ENCODE measurements at regions not wholly inside any gene's neighbourhood (a gene's known extent, or its start where the extent isn't known, plus 50 kb on each side); places are given as distances from the start of the nearest gene placed in this dataset.
"Not testable (repeated sequence)": the region's sequence is repeated elsewhere in the genome, so short reads cannot be mapped to it uniquely, and the experiment has no call there.

DNA sequence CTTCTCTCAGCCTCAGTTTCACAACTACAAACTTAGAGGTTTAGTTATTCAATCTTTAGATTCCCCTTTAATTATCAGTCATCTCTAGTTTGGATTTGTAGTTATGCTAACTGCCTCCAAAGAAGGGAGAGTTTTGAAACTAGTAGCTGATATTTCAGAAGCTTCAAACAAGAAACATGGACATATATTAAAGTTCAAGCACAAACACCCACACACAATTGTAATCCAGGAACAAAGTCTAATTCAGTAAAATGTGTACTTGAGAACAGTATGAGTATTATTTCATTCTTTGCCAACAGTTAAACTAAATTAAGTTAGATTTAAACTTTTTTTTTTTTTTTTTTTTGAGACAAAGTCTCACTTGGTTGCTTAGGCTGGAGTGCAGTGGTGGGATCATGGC is 71.2 kb upstream of the ABCA1 start:
- no peak overlapping the region for H3K9ac ChIP-seq (ENCODE audit: insufficient read length, low read depth)
- H3K36me3 ChIP-seq (ENCODE audit: insufficient read depth, insufficient read length, low read length) = no peaks in the 10 kb centered on the region
- no peaks in the 10 kb centered on the region for H3K9me3 ChIP-seq (ENCODE audit: insufficient read depth, low read length)
- no peak for TF ChIP-seq ZNF274 (IDR thresholded peaks at IDR 0.05; ENCODE audit: low read depth, low read length)
- TF ChIP-seq SUZ12 (IDR thresholded peaks at IDR 0.05; ENCODE audit: extremely low read depth, insufficient read depth, insufficient read length) = no peak
- no peak for TF ChIP-seq YY1 (IDR thresholded peaks at IDR 0.05; ENCODE audit: insufficient read depth, insufficient read length)
- no peaks in the 10 kb centered on the region for H3K27me3 ChIP-seq (ENCODE audit: insufficient read depth, insufficient read length)
- no peak for DNase-seq (ENCODE audit: low read depth, low spot score)
- H3K4me1 ChIP-seq (ENCODE audit: insufficient read depth, insufficient read length) = no peaks in the 10 kb centered on the region
- no peak overlapping the region for H3K4me3 ChIP-seq (ENCODE audit: insufficient read length, low read depth)

DNA sequence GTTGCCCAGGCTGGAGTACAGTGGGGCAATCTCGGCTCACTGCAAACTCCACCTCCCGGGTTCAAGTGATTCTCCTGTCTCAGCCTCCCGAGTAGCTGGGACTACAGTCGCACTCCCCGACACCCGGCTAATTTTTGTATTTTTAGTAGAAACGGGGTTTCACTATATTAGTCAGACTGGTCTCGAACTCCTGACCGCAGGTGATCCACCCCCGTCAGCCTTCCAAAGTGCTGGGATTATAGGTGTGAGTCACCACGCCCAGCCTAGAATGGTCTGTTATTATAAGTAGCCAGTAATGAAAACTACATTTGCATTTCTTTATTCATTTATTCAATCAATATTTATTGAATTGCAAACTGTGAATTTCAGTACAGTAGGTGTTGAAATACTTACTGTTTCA is 72.6 kb upstream of the ABCA1 start:
- H3K9ac ChIP-seq (ENCODE audit: insufficient read length, low read depth); DNase-seq (ENCODE audit: low read depth, low spot score); H3K27me3 ChIP-seq (ENCODE audit: insufficient read depth, insufficient read length); H3K4me3 ChIP-seq (ENCODE audit: insufficient read length, low read depth); H3K36me3 ChIP-seq (ENCODE audit: insufficient read depth, insufficient read length, low read length); H3K4me1 ChIP-seq (ENCODE audit: insufficient read depth, insufficient read length); H3K9me3 ChIP-seq (ENCODE audit: insufficient read depth, low read length): not testable (repeated sequence)

DNA sequence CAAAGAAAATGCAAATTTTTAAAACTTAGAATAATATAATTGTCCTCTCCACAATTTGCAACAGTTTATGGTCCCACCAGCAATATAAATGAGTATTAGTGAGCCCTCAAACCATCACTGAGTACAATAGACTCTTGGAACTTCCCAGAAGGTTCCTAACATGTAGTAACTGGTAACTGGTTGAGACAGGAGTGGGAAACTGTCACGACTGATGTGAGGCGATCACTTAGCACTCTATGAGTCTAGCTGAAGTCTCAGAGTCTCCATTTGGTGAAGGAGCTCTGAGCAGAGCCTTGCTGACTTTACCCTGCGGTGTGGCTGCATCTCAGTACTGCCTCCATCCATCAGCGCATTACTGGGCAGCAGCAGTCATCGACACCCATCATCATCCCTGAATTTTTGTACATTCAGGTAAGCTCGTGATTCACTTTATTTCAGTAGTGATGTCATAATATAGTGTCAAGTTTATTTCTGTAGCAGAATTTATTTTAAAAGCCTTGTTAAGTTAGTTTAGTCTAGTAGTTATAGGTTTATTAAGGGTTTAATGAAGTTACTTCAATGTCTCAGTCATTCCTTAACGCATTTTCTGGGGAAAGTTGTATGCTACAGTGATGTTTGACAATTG is 76.6 kb upstream of the ABCA1 start:
- H3K27me3 ChIP-seq (ENCODE audit: insufficient read depth, insufficient read length) = no peaks in the 10 kb centered on the region
- H3K9me3 ChIP-seq (ENCODE audit: insufficient read depth, low read length) = no peaks in the 10 kb centered on the region
- no peak overlapping the region for H3K9ac ChIP-seq (ENCODE audit: insufficient read length, low read depth)
- TF ChIP-seq YY1 (IDR thresholded peaks at IDR 0.05; ENCODE audit: insufficient read depth, insufficient read length) (no peak), ZNF274 (IDR thresholded peaks at IDR 0.05; ENCODE audit: low read depth, low read length) (no peak), SUZ12 (IDR thresholded peaks at IDR 0.05; ENCODE audit: extremely low read depth, insufficient read depth, insufficient read length) (no peak)
- H3K4me1 ChIP-seq (ENCODE audit: insufficient read depth, insufficient read length) = no peaks in the 10 kb centered on the region
- no peak overlapping the region for H3K4me3 ChIP-seq (ENCODE audit: insufficient read length, low read depth)
- no peaks in the 10 kb centered on the region for H3K36me3 ChIP-seq (ENCODE audit: insufficient read depth, insufficient read length, low read length)
- no peak for DNase-seq (ENCODE audit: low read depth, low spot score)

DNA sequence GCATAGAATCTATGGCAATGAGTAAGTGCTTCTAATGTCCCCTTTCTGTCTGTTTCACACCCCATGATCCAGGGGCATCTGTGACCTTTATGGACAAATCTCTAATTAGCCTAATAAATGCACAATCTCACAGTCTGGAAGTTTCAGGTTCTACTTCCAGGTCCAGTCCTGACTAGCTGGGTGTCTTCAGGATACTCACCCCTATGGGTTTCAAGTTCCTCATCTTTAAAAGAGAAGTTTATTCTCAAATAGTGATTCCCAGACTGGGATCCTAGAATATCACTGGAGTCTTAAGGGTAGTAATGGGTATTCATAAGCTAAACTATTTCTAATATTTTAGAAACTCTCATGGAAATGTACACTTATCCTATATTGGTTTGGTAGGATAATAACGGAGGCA is 77.2 kb upstream of the ABCA1 start:
- H3K27me3 ChIP-seq (ENCODE audit: insufficient read depth, insufficient read length) = no peaks in the 10 kb centered on the region
- no peak overlapping the region for H3K9ac ChIP-seq (ENCODE audit: insufficient read length, low read depth)
- no peaks in the 10 kb centered on the region for H3K36me3 ChIP-seq (ENCODE audit: insufficient read depth, insufficient read length, low read length)
- TF ChIP-seq YY1 (IDR thresholded peaks at IDR 0.05; ENCODE audit: insufficient read depth, insufficient read length) = no peak
- TF ChIP-seq ZNF274 (IDR thresholded peaks at IDR 0.05; ENCODE audit: low read depth, low read length) = no peak
- TF ChIP-seq SUZ12 (IDR thresholded peaks at IDR 0.05; ENCODE audit: extremely low read depth, insufficient read depth, insufficient read length) = no peak
- H3K4me1 ChIP-seq (ENCODE audit: insufficient read depth, insufficient read length) = no peaks in the 10 kb centered on the region
- no peak for DNase-seq (ENCODE audit: low read depth, low spot score)
- no peaks in the 10 kb centered on the region for H3K9me3 ChIP-seq (ENCODE audit: insufficient read depth, low read length)
- no peak overlapping the region for H3K4me3 ChIP-seq (ENCODE audit: insufficient read length, low read depth)

DNA sequence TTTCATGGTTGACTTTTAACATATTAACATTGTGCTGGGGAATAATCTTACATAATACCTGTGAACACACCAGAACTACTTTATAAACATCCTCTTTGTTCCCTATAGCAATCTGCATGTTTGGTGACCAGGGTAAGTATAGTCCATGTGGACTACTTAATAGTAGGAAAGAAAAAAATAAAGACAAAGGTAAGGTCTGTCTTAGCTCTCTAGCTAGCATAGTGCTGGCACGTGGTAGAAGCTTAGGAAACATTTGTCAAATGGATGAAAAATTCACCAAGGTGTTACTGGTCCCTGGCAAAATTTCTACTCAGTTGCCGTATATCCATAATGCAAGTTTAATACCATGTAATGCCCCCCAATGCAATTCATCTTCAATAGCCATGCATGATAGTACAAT is 78.6 kb upstream of the ABCA1 start:
- H3K4me3 ChIP-seq (ENCODE audit: insufficient read length, low read depth) = no peak overlapping the region
- H3K4me1 ChIP-seq (ENCODE audit: insufficient read depth, insufficient read length) = no peaks in the 10 kb centered on the region
- H3K27me3 ChIP-seq (ENCODE audit: insufficient read depth, insufficient read length) = no peaks in the 10 kb centered on the region
- no peak for DNase-seq (ENCODE audit: low read depth, low spot score)
- TF ChIP-seq SUZ12 (IDR thresholded peaks at IDR 0.05; ENCODE audit: extremely low read depth, insufficient read depth, insufficient read length) = no peak
- TF ChIP-seq YY1 (IDR thresholded peaks at IDR 0.05; ENCODE audit: insufficient read depth, insufficient read length) = no peak
- no peak for TF ChIP-seq ZNF274 (IDR thresholded peaks at IDR 0.05; ENCODE audit: low read depth, low read length)
- H3K36me3 ChIP-seq (ENCODE audit: insufficient read depth, insufficient read length, low read length) = no peaks in the 10 kb centered on the region
- H3K9me3 ChIP-seq (ENCODE audit: insufficient read depth, low read length) = no peaks in the 10 kb centered on the region
- H3K9ac ChIP-seq (ENCODE audit: insufficient read length, low read depth) = no peak overlapping the region

DNA sequence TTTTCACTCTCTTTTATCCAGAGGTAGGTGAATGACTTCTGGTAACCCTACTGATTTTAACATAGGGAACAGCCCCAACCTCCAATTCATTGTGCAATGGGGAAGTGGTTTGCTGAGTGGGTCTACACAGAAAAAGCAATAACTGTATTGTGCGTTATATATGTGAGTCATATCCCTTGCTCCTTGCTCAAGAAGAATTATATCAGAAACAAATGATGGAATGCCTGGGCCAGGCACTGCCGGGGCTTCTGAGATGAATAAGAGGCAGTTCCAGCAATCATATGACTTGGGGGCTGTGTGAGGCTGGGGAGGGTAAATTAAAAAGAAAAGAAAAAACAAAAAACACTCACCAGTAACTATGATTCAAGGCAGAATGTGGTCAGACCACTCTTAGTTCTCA is 79.2 kb upstream of the ABCA1 start:
- TF ChIP-seq SUZ12 (IDR thresholded peaks at IDR 0.05; ENCODE audit: extremely low read depth, insufficient read depth, insufficient read length) = no peak
- TF ChIP-seq YY1 (IDR thresholded peaks at IDR 0.05; ENCODE audit: insufficient read depth, insufficient read length) = no peak
- TF ChIP-seq ZNF274 (IDR thresholded peaks at IDR 0.05; ENCODE audit: low read depth, low read length) = no peak
- Histone ChIP-seq H3K36me3 (ENCODE audit: insufficient read depth, insufficient read length, low read length) (no peaks in the 10 kb centered on the region), H3K4me3 (ENCODE audit: insufficient read length, low read depth) (no peak overlapping the region), H3K27me3 (ENCODE audit: insufficient read depth, insufficient read length) (no peaks in the 10 kb centered on the region), H3K4me1 (ENCODE audit: insufficient read depth, insufficient read length) (no peaks in the 10 kb centered on the region), H3K9me3 (ENCODE audit: insufficient read depth, low read length) (no peaks in the 10 kb centered on the region), H3K9ac (ENCODE audit: insufficient read length, low read depth) (no peak overlapping the region)
- no peak for DNase-seq (ENCODE audit: low read depth, low spot score)

DNA sequence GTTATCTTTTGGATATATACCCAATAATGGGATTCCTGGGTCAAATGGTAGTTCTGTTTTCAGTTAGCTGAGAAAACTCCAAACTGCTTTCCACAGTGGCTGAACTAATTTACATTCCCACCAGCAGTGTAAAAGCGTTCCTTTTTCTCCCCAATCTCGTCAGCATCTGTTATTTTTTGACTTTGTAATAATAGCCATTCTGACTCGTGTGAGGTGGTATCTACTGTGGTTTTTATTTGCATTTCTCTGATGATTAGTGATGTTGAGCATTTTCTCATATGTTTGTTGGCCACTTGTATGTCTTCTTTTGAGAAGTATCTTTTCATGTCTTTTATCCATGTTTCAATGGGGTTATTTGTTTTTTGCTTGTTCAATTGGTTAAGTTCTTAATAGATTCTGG is 82.1 kb upstream of the ABCA1 start:
- not testable (repeated sequence) for H3K4me3 ChIP-seq (ENCODE audit: insufficient read length, low read depth); H3K9me3 ChIP-seq (ENCODE audit: insufficient read depth, low read length); H3K4me1 ChIP-seq (ENCODE audit: insufficient read depth, insufficient read length); H3K27me3 ChIP-seq (ENCODE audit: insufficient read depth, insufficient read length); DNase-seq (ENCODE audit: low read depth, low spot score); H3K9ac ChIP-seq (ENCODE audit: insufficient read length, low read depth); H3K36me3 ChIP-seq (ENCODE audit: insufficient read depth, insufficient read length, low read length)

DNA sequence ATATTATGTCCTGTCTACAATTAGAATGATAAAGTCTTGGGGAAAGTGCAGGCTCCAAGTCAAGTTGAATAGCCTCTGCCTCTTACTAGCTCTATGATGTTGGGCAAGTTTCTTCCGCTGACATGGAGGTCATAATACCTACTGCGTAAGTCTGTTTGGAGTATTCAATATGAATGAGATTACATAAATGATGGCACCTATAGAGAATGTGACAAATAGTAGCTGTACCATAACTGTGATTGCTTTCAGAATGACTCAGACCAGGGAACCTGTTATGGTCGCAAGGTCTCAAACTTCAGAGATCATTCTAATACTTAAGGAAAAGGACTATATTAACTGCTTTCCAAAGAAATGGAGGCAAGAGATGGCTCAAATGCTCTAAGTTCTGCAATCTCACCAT is 94.0 kb upstream of the ABCA1 start:
- no peak for DNase-seq (ENCODE audit: low read depth, low spot score)
- no peak overlapping the region for H3K9ac ChIP-seq (ENCODE audit: insufficient read length, low read depth)
- H3K36me3 ChIP-seq (ENCODE audit: insufficient read depth, insufficient read length, low read length) = no peaks in the 10 kb centered on the region
- no peaks in the 10 kb centered on the region for H3K9me3 ChIP-seq (ENCODE audit: insufficient read depth, low read length)
- no peaks in the 10 kb centered on the region for H3K27me3 ChIP-seq (ENCODE audit: insufficient read depth, insufficient read length)
- H3K4me3 ChIP-seq (ENCODE audit: insufficient read length, low read depth) = no peak overlapping the region
- H3K4me1 ChIP-seq (ENCODE audit: insufficient read depth, insufficient read length) = no peaks in the 10 kb centered on the region
- TF ChIP-seq YY1 (IDR thresholded peaks at IDR 0.05; ENCODE audit: insufficient read depth, insufficient read length) (no peak), ZNF274 (IDR thresholded peaks at IDR 0.05; ENCODE audit: low read depth, low read length) (no peak), SUZ12 (IDR thresholded peaks at IDR 0.05; ENCODE audit: extremely low read depth, insufficient read depth, insufficient read length) (no peak)

DNA sequence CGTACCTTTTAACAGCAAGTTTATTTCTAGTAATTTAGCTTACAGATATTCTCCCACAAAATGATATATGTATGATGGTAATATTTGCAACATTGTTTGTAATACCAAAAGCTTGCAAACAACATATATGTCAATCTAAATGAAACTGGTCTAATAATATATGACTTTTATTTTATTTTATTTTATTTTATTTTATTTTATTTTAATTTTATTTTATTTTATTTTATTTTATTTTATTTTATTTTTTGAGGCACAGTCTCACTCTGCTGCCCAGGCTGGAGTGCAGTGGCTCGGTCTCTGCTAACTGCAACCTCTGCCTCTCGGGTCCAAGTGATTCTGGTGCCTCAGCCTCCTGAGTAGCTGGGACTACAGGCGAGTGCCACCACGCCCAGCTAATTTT is 94.6 kb upstream of the ABCA1 start:
- not testable (repeated sequence) for H3K4me1 ChIP-seq (ENCODE audit: insufficient read depth, insufficient read length); H3K27me3 ChIP-seq (ENCODE audit: insufficient read depth, insufficient read length); H3K4me3 ChIP-seq (ENCODE audit: insufficient read length, low read depth); H3K9me3 ChIP-seq (ENCODE audit: insufficient read depth, low read length); H3K36me3 ChIP-seq (ENCODE audit: insufficient read depth, insufficient read length, low read length); DNase-seq (ENCODE audit: low read depth, low spot score); H3K9ac ChIP-seq (ENCODE audit: insufficient read length, low read depth)

Data from NT2/D1 (cell line).